GM19351 (cell line): ENCODE measurements at regions not wholly inside any gene's neighbourhood (a gene's known extent, or its start where the extent isn't known, plus 50 kb on each side); places are given as distances from the start of the nearest gene placed in this dataset.

Experiments used
- ATAC-seq: cut with Tn5 transposase; IDR thresholded peaks from one replicate; pipeline ENCODE4 v1.9.1; 2021; ENCODE audit warnings: mild to moderate bottlenecking, moderate library complexity; ENCODE audit not compliant: unreplicated experiment

DNA sequence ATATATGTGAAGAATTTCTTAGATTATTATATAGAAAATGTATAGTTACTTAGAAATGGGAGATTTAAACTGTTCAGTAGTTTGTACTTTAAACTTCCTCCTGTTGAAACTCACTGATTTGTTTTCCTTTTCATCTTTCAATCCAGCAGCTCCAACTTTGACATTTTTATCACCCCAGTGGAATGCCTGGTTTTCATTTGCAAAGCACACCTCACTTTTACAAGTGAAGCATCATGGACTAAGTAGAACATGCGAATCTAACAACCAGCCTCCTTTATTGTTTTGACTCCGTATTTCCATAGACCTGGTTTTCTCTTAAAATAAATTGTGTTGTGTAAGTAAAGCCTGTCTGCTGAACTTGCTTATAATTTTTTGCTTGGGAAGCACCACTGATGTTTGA is 97.8 kb upstream of the ROBO2 start:
- ATAC-seq, result no peak

DNA sequence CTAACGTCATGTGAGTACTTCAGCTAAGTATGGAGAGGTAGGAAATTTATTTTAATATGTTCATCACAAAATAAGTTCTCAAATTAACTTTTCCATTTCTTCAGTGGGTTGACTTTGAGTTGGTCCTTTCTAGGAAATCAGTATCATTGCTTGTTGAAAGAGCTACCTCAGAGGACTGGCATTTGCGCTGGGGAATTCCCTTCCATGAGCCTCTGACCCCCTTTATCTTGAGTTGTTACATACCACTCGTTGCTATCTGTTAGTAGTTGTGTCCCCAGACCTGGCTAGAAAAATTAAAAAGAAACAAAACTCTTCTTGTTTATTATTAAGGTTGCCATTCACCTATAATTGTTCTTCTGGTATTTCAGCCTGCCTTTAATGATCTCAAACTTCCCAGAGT is 96.8 kb upstream of the ROBO2 start:
- ATAC-seq, result no peak

DNA sequence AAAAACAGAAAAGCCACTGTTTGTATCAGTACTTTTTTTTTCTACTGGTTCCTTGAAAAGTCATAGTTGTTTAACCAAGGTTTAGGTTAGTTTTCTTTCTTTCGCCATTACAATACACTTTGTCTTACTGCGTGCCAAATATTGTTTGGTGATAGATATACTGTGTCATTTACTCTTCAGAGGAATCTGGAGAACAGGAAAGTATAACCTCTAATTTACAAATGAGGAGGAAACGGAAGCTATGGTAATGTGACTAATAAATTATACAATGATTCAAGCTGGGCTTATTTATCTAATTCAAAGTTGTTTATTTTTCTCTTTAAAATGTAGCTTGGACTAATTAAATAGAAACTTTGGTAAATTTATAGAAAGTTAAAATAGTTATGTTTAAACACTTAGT is 96.2 kb upstream of the ROBO2 start:
- no peak for ATAC-seq

DNA sequence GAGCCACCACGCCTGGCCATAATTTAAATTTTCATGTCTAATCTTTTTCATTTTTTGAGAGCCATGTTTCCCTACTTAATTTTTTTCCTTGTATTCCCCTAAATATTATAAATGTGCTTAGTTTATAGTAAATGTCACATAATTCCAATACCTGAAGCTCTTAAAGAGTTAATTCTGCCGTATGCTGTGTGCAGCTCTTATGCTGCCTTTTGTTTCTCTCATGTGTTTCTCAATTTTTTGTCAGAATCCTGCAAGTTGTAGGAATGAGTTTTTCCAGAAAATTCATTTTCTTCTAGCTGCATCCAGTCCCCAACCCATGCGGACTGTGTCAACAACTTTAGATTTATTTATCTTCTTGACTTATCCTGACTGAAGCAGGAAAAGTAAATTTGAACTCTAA is 90.9 kb upstream of the ROBO2 start:
- ATAC-seq, result no peak

DNA sequence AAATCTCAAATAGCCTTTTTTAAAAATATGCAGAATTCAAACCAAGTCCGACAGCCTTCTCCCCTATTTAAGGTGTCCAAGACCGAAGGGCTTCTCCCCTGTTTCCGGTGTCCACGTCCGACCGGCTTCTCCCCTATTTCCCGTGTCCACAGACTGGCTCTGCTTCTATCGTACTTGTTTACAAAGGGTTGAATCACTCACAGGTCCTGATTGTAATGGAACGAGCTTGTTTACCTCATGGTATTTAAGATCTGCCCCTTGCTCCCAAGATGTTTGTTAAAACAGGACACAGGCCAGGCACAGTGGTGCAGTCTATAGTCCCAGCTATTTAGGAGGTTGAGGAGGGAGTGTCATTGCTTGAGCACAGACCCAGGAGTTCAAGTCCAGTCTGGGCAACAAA is 90.4 kb upstream of the ROBO2 start:
- no peak for ATAC-seq

DNA sequence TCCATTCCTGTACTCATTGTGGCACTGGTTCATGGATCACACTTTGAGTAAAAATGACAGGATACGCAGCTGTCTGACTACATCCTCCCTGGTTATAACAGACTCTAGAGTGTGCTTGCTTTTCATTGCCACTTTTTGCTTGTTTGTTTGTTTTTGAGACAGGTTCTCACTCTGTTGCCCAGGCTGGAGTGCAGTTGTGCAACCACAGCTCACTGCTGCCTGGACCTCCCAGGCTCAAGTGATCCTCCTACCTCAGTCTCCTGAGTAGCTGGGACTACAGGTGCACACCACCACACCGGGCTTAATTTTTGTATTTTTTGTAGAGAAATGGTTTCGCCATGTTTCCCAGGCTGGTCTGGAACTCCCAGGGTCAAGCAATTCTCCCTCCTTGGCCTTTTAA is 89.3 kb upstream of the ROBO2 start:
- no peak for ATAC-seq

DNA sequence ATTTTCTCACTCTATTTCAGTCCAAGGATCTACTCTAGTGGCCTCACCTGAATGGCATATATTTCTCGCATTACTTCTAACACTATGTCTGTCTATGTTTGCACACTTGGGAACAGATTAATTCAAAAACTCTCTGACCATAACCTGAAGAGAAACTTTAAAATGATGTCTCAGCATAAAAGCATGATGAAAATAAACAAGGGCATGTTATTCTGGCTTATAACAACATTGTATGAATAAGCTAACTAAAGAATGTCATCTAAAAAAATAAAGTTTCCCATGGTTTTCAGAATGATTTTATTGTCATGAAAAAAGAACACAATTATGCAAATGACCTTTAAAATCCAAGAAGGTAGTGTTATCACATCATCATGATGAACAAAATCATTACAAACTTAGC is 85.5 kb upstream of the ROBO2 start:
- no peak for ATAC-seq

DNA sequence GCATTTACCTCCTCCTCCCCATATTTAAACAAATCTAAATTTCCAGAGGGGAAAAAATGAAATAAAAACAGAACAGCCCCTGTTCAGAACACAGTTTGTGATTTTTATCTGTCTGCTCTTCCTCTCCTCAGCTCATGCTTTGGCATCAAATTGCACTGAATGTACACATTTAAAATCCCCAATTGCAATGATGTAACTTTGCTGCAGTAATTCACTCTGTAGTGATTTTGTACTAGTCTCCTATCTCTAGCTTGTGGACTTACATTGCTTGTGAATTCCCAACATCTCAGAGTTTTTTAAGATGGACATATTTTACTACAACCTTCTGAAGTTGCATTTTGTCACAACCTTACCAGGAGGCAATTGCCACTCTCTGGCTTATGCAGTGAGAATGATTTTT is 81.6 kb upstream of the ROBO2 start:
- ATAC-seq, result no peak

DNA sequence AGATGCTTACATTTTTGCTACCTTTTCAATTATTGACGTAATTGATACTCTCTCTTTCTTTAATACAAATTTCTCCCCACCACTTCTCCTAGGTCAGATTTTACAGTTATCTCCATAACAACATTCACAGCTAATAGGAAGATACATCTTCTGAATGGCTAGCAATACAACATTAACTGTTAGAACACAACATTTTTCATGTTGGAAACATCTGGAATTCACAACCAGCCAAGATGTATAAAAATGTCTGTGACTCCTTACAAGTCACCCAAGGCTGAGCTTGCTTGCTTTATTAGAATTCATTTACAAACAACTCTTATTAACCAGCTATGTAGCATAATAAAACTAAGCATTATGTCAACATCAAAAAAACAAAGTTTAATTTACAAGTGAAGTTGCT is 81.0 kb upstream of the ROBO2 start:
- ATAC-seq, result no peak

DNA sequence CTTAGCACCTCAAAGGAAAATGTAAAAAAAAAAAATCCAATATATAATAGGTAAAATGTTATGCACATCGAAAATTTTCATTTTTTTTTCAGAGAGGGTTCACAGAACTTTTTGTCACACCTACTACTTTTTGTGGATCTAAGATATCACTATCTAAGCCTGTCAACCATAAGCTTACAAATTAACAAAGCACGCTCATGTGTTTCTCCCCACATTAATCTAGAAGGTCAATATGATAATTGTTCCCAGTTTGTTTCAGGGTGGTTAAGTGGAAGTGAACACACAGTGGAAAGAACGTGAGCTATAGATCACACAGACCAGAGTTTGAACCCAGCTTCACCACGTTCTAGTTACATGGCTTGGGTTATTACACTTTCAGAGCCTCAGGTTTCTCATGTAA is 78.6 kb upstream of the ROBO2 start:
- ATAC-seq, result no peak

DNA sequence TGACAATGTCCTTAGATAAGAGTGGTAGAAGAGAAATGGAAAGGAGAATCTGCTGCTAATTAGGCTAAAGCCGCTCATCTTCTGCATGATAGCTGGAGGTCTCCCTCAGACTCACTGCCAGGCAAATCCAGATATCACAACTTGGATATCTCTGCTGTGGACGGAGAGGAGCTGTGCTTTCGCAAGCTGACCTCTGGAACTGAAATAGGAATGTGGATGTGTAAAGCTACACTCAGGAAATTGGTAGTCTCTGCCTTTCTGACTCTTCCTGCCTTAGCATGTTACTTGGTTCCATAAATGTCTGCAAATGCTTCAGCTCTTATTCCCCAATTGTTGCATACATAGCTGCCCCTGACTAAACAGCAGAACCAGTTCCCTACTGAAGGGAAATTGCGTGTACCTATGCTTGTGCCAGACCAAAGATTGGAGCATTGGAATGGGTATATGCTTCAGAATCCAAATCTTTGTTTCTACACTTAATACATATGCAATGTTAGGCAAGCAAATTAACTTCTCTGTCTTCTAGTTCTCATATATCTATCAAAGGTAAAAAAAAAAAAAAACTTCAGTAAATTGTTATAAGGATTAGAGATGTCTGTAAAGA is 74.7 kb upstream of the ROBO2 start:
- no peak for ATAC-seq

DNA sequence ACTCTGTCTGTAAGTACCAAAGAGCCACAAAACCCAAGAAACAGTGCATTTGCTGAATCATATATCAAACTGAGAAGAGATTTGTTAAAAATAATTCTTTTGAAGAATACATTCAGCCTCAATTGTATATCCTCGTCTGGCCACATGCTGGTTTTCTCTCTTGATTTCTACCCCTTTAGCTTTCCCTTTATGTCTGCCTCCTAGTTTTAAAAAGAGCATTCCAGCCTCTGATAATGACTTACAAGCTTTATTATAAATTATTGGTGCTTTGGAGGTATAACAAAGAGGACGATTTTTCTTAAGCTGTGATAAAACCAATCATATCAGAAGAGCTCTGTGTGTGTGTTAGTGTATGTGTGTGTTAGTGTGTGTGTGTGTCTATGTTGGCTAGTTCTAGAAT is 70.4 kb upstream of the ROBO2 start:
- ATAC-seq, result no peak

DNA sequence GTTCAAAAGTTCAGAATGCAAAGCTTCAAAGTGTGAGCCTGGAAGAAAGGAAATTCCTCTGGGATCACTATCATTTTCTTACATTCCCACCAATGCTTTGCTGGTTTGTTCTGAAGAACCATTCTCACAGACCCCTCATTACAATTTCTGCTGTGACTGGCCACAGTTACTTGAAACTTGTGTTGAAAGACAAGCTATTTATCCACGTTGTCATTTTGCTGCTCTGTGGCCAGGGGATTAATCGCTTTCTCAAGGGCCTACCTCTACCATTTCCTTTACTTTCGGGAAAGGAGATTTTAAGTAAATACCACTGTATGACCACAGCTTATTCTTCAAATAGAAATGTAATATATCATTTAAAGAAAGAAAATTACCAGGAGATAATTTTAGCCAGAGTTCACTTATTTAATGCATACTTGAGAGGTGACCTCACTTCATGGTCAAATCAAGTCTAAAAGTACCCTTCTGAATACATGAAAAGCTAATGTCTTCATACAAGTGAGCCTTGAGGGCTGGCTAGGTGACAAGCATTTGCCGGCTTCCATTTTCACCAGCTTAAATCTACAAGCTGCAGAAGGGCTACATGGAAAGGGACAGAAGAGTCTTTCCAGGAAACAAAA is 69.8 kb upstream of the ROBO2 start:
- ATAC-seq, result no peak

DNA sequence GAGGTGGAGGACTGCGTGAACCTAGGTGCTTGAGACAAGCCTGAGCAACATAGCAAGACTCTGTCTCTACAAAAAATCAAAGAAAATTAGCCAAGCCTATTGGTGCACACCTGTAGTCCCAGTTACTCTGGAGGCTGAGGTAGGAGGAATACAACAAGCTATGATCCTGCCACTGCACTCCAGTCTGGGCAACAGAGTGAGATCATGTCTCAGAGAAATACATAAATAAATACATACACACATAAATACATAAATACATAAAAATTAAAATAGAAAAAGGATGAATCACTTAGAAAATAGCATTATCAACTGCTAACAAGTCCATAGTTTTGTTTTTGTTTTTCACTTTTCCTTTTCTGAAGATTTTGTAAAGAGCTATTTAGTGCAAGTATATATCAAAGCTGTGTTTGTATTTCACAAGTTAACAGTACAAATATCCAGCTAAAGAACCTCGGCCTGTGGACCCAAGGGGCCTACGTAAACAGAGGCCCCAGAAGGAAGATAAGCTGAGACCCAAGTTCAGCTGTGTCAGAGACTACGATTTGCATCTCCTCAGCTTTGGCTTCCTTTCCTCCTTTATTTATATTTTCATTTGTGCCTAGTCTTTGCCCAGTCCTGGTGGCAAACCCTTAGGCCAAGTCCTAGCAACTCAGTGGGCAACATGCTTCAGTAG is 67.1 kb upstream of the ROBO2 start:
- no peak for ATAC-seq

DNA sequence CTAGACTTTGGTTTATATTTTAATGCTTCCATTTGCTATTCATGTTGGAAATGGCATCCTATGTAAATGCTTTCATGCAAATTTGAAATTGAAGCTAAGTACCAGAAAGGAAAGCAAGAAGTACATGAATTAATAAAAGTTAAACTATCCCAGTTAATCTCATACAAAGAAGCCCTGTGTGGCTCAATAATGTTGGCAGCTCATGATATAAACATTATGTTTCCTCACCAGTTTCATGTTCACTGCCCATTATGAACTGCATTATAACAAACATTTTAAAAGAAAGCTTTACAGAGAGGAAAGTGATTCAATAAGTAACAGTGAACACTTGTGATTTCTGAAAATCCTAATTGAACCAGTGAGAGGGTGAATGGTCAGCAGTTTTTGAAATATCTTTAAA is 62.9 kb upstream of the ROBO2 start:
- no peak for ATAC-seq

DNA sequence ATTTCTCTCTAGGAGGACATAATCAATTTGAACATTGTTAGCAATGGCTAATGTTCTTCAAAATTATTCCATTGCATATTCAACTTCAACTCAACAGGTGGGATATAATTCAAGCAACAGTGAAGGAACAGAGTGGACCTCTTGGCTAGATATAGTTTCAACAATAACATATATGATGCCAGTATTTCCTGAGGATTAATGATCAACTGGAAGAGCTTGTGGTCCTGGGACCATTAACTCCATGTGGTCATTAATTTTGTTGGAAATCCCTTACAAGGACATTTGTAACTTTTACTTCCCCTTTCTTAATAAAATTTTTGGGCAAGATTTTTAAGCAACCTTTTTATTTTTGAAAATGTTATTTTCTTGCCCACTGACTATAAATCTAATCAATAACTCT is 54.3 kb upstream of the ROBO2 start:
- no peak for ATAC-seq

DNA sequence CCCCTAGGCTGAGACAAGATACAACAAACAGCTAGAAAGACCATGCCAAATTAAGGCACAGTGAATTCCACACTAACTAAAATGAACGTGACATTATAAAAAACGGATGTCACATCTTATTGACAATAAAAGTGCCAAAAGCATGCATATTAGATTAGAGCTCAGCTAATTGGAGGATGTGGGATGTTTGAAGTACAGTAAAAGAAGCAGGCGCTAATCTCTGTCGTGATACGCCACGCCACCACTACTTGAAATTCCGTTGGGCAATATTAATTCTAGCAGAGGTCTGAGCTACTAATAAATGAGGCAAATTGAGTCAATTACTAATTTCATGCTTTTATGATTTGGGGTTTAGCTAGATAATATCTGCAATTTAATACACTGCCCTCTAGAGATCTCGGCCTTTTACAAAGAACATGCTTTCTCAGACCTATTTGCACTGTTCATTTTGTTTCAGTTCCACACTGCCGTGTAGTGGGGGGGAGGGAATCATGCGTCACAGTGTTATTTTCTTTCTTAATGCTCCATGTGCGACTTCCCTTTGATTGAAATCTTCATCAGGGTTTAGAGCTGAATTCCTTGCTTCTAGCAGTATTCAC is 52.9 kb upstream of the ROBO2 start:
- ATAC-seq, result no peak
